ENCODE measurements at regions not wholly inside any gene's neighbourhood (a gene's known extent, or its start where the extent isn't known, plus 50 kb on each side); places are given as distances from the start of the nearest gene placed in this dataset.

GRCh38 chr6:23747239-23747638 is 378.8 kb upstream of the NRSN1 start:
- TF ChIP-seq SMC3 (IDR thresholded peaks at IDR 0.05; ENCODE audit: low read depth, low read length) = no peak
- no peak for TF ChIP-seq CEBPB (IDR thresholded peaks at IDR 0.05; ENCODE audit: low read depth, low read length)
- TF ChIP-seq CTCF (conservative IDR thresholded peaks at IDR 0.05; ENCODE audit: low read depth, low read length) = no peak
- no peak for TF ChIP-seq POLR2A (IDR thresholded peaks at IDR 0.05; ENCODE audit: low read depth, low read length)
- TF ChIP-seq, protein P1, sequence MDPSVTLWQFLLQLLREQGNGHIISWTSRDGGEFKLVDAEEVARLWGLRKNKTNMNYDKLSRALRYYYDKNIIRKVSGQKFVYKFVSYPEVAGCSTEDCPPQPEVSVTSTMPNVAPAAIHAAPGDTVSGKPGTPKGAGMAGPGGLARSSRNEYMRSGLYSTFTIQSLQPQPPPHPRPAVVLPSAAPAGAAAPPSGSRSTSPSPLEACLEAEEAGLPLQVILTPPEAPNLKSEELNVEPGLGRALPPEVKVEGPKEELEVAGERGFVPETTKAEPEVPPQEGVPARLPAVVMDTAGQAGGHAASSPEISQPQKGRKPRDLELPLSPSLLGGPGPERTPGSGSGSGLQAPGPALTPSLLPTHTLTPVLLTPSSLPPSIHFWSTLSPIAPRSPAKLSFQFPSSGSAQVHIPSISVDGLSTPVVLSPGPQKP (IDR thresholded peaks at IDR 0.05; ENCODE audit: borderline replicate concordance, low read depth, low read length) = no peak
- TF ChIP-seq MXI1 (IDR thresholded peaks at IDR 0.05; ENCODE audit: borderline replicate concordance, low read depth, low read length) = no peak
- no peak for TF ChIP-seq CHD1 (IDR thresholded peaks at IDR 0.05; ENCODE audit: low read depth, low read length)
- no peak for TF ChIP-seq FOS (IDR thresholded peaks at IDR 0.05; ENCODE audit: low read depth, low read length)
- no peak for TF ChIP-seq RAD21 (IDR thresholded peaks at IDR 0.05; ENCODE audit: low read length)
- no peak for TF ChIP-seq USF2 (IDR thresholded peaks at IDR 0.05; ENCODE audit: low read depth, low read length)
- TF ChIP-seq NFE2L2 (IDR thresholded peaks at IDR 0.05; ENCODE audit: low read depth, low read length) = no peak
- TF ChIP-seq RCOR1 (IDR thresholded peaks at IDR 0.05; ENCODE audit: insufficient replicate concordance, low read length) = no peak
